Right cardiac atrium (tissue), 5 donors: ENCODE measurements at regions not wholly inside any gene's neighbourhood (a gene's known extent, or its start where the extent isn't known, plus 50 kb on each side); places are given as distances from the start of the nearest gene placed in this dataset.

Experiments used
- ATAC-seq, 2 donors: fragments of 200-7000 bp; cut with Tn5 transposase; one replicate each; pipeline versions ENCODE4 v1.8.0 to v1.9.1; 2020; ENCODE audit warnings: moderate library complexity in 2 of 2, mild to moderate bottlenecking in 1 of 2
- DNase-seq, 3 donors: peaks; one replicate each; pipeline ENCODE4 v3.0.0-alpha.2; 2020
- H3K27ac ChIP-seq: one replicate; pipeline ENCODE4 v1.5.1; 2013; ENCODE audit warnings: mild to moderate bottlenecking, low read length, control low read depth, moderate library complexity
- H3K27me3 ChIP-seq: one replicate; pipeline ENCODE4 v1.6.1; 2013; ENCODE audit not compliant: control insufficient read depth, insufficient read depth
- H3K4me1 ChIP-seq: one replicate; pipeline ENCODE4 v1.6.1; 2013; ENCODE audit warnings: low read length; ENCODE audit not compliant: control insufficient read depth, insufficient read depth
- H3K4me3 ChIP-seq: one replicate; pipeline ENCODE4 v1.5.1; 2013; ENCODE audit warnings: low read length, control low read depth
- H3K9me3 ChIP-seq: one replicate; pipeline ENCODE4 v1.6.1; 2013; ENCODE audit warnings: low read length; ENCODE audit not compliant: control insufficient read depth
- WGBS: extraction: QIAGEN DNeasy Blood & Tissue Kit; methylation state at CpG from one replicate; pipeline ENCODE4 v1.1.7; 2013; 5-methylcytosine and 5-hydroxymethylcytosine counted together
- intact Hi-C, 4 donors: fragments of 100-400 bp; cut with DNase I; formaldehyde crosslinking; loops; one replicate each; pipeline versions ENCODE4 v1.11.0 to v1.14.0; 2022 to 2023
- donor health status: healthy with polysubstance abuse.
- donor health status: DM: no; HTN: yes; CAD: no.
- donor health status: DM: no; HTN: no; CAD: no.
- donor health status: DM: no; HTN: yes; CAD: no; lungs with severe emphysema.
- donor health status: DM: yes; HTN: yes; CAD: no.

DNA sequence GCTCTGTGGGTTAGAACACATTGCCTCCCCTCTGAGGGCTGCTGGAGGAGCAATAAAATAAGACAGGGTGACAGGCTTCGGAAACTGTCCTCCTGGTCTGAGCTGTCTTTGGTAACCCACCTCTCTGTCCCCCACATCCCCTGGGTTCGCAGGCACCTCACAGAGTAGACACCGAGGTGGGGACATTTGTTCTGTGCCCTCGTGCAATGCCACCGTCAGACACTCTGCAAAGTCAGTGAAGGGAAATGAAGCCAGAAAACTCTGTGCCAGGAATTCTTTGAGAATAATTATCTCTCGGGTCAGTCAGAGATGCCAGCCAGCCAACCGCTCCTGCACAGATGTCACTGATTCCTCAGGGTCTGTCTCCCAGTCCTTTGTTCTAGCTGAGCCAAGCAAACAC is 493.6 kb downstream of the FOXO1 start:
- no peak for DNase-seq
- WGBS: 68% methylated on average over 7 of the region's 7 CpGs
- Histone ChIP-seq H3K27me3 (no peaks in the 10 kb centered on the region), H3K4me1 (no peaks in the 10 kb centered on the region), H3K9me3 (no peaks in the 10 kb centered on the region), H3K27ac (no peak overlapping the region), H3K4me3 (no peak overlapping the region)
- intact Hi-C loops: no loop called here
- peak; percentile 44 to 59 for ATAC-seq

DNA sequence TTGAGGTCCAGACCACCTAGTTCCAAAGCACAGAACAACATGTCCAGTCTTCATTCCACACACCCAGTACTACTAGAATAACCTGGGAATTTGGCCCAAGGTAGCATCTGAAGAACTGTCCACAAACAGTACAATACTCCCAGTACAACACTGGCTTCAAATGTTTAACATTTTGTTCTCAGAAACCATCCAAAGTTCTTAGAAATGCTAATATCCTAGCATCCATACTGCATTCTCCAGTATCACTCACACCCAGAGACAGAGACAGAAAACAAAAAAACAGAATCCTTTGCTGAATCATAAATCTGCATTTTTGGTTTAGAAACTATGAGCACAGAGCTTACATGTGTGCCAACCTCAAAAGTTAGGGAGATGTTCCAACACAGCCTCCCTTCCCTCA is 490.8 kb downstream of the FOXO1 start:
- Histone ChIP-seq H3K27me3 (no peaks in the 10 kb centered on the region), H3K4me1 (no peaks in the 10 kb centered on the region), H3K9me3 (no peaks in the 10 kb centered on the region), H3K4me3 (no peak overlapping the region), H3K27ac (no peak overlapping the region)
- intact Hi-C loops: no loop called here
- ATAC-seq (no peak), DNase-seq (no peak)

- H3K4me1 ChIP-seq: no peaks in the 10 kb centered on the region
- H3K9me3 ChIP-seq: no peaks in the 10 kb centered on the region
- no peak overlapping the region for H3K27ac ChIP-seq
- intact Hi-C loops: no loop called here
- no peaks in the 10 kb centered on the region for H3K27me3 ChIP-seq
- no peak overlapping the region for H3K4me3 ChIP-seq
- DNase-seq (no peak), ATAC-seq (no peak)
- 98% methylated on average over 7 of the region's 7 CpGs for WGBS
These were observed 490.2 kb downstream of the FOXO1 start for GRCh38 chr13:40176242-40176641.

- 68% methylated on average over 5 of the region's 5 CpGs for WGBS
- no peak for ATAC-seq
These were observed 488.3 kb downstream of the FOXO1 start for GRCh38 chr13:40178130-40178529.

GRCh38 chr13:40179445-40180281 is 486.8 kb downstream of the FOXO1 start:
- 93% methylated on average over 3 of the region's 3 CpGs for WGBS
- intact Hi-C loops: no loop called here
- Histone ChIP-seq H3K9me3 (no peaks in the 10 kb centered on the region), H3K4me3 (no peak overlapping the region), H3K27me3 (no peaks in the 10 kb centered on the region), H3K4me1 (no peaks in the 10 kb centered on the region), H3K27ac (no peak overlapping the region)
- DNase-seq (no peak), ATAC-seq (no peak)

More at GRCh38 chr13:40178130-40178529, 488.3 kb downstream of the FOXO1 start:
- no peak for DNase-seq
- H3K9me3 ChIP-seq: no peaks in the 10 kb centered on the region
- H3K27ac ChIP-seq: no peak overlapping the region
- H3K4me3 ChIP-seq: no peak overlapping the region
- intact Hi-C loops: no loop called here
- no peaks in the 10 kb centered on the region for H3K27me3 ChIP-seq
- no peaks in the 10 kb centered on the region for H3K4me1 ChIP-seq

DNA sequence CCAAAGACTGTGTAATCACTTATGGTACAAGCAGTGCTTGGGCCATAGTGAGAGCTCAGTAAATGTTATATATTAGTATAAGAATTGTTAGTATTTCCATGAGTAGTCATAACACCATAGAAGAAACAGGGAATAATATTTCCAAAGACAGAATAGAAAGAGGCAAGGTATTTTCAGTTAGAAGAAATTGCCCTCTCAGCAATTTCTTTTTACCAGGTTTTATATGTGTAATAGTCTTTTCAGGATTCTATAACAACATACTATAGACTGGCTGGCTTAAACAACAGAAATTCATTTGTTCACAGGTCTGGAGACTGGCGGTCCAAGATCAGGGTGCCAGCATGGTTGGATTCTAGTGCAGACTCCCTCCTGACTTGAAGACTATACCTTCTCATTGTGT is 485.7 kb downstream of the FOXO1 start:
- no peaks in the 10 kb centered on the region for H3K27me3 ChIP-seq
- H3K27ac ChIP-seq: no peak overlapping the region
- H3K4me3 ChIP-seq: no peak overlapping the region
- WGBS: 100% methylated on average over 1 of the region's 1 CpG
- ATAC-seq: no peak
- intact Hi-C loops: no loop called here
- DNase-seq: no peak
- H3K4me1 ChIP-seq: no peaks in the 10 kb centered on the region
- H3K9me3 ChIP-seq: no peaks in the 10 kb centered on the region

DNA sequence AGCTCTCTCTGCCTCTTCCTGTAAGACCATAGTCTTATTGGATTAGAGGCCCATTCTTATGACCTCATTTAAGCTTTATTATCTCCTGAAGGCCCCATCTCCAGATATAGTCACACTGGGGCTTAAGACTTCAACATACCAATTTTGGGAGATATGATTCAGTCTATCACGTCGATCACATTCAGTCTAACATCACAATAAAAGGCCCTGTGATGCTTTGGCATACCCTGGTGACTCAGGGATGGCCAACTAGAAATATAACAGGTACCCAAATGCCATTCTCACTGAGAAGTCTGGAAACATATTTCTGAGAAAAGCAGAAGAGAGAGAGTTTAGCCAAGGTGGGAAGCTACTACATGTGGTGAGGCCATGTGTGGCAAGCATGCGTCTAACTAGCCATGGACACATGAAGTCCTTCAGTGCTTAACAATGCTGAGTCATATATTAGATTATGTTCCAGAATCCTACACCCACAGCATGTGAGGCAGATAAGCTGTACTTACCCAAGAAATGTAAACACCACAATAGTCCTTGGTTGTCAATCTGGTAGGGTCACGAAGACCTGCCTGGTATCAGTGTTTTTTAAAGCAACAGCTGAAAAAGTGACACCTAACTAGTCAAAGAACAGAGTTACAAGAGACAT is 485.1 kb downstream of the FOXO1 start:
- Histone ChIP-seq H3K4me1 (no peaks in the 10 kb centered on the region), H3K27me3 (no peaks in the 10 kb centered on the region), H3K27ac (no peak overlapping the region), H3K4me3 (no peak overlapping the region), H3K9me3 (no peaks in the 10 kb centered on the region)
- intact Hi-C loops: no loop called here
- peak in 1 of 2 donors; percentile 29 for ATAC-seq
- 89% methylated on average over 4 of the region's 4 CpGs for WGBS
- no peak for DNase-seq

DNA sequence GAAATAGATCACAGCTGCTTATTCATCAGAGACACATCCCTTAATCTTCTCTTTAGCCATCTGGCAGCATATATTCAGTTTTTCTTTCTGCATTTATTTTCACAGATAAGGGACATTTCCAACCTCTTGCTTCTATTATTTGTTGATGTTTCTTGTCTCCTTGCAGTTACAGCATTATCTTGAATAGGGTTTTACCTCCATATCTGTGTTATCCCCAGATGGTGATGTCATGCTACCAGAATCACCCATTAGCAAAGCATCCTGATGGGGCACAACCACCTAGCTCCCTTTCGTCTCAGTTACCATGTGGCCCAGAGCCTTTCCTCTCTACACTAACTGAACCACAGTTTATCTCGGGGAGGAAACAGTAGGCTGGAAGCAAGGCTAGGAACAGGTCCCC is 483.9 kb downstream of the FOXO1 start:
- WGBS: 82% methylated on average over 2 of the region's 2 CpGs
- Histone ChIP-seq H3K4me1 (no peaks in the 10 kb centered on the region), H3K27ac (no peak overlapping the region), H3K27me3 (no peaks in the 10 kb centered on the region), H3K9me3 (no peaks in the 10 kb centered on the region), H3K4me3 (no peak overlapping the region)
- intact Hi-C loops: no loop called here
- ATAC-seq (no peak), DNase-seq (no peak)

DNA sequence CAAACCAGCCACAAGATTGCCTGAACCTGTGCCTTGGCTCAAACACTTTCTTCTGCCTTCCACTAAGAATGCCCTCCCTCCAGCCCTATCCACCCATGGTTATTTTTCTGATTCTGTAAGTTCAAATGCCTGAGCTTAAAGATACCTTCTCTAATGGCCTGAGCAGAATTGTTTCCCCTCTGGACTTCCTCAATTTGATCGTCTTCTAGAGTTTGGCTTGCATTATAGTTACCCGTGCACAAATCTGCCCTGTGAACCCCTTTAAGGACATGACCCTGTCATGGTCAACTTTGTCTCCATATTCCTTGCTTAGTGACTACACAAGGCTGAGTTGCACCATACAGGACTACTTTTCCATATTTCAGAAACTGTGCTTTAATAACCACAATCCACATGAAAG is 481.0 kb downstream of the FOXO1 start:
- Histone ChIP-seq H3K4me3 (no peak overlapping the region), H3K9me3 (no peaks in the 10 kb centered on the region), H3K27me3 (no peaks in the 10 kb centered on the region), H3K27ac (no peak overlapping the region), H3K4me1 (no peaks in the 10 kb centered on the region)
- WGBS: 65% methylated on average over 2 of the region's 2 CpGs
- ATAC-seq: no peak
- intact Hi-C loops: no loop called here
- DNase-seq: no peak

DNA sequence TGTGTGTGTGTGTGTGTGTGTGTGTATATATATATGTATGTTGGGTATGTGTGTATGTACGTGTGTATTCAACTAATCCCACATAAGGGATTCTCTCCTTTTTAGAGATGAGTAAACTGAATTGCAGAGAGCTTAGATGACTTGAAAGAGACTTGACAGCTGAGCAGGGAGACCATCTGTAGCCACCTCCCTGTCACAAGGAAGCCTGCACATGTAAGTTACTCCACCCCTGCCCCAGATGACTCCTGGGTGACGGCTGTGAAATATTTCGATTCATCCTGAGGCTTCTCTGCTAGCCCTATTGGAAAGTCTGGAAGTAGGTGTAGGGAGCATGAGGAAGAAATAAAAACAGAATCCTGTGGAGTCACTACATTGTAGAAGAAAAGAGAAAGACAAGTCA is 480.4 kb downstream of the FOXO1 start:
- 64% methylated on average over 3 of the region's 3 CpGs for WGBS
- Histone ChIP-seq H3K27me3 (no peaks in the 10 kb centered on the region), H3K4me1 (no peaks in the 10 kb centered on the region), H3K4me3 (no peak overlapping the region), H3K9me3 (no peaks in the 10 kb centered on the region), H3K27ac (no peak overlapping the region)
- DNase-seq (no peak), ATAC-seq (no peak)
- intact Hi-C loops: no loop called here

GRCh38 chr13:40186626-40187323 is 479.7 kb downstream of the FOXO1 start:
- intact Hi-C loops: no loop called here
- Histone ChIP-seq H3K9me3 (no peaks in the 10 kb centered on the region), H3K27ac (no peak overlapping the region), H3K27me3 (no peaks in the 10 kb centered on the region), H3K4me1 (peaks cover 3% of the 10 kb centered on the region), H3K4me3 (no peak overlapping the region)
- 83% methylated on average over 9 of the region's 9 CpGs for WGBS
- no peak for ATAC-seq
- DNase-seq: no peak
